ENCODE measurements at regions not wholly inside any gene's neighbourhood (a gene's known extent, or its start where the extent isn't known, plus 50 kb on each side); places are given as distances from the start of the nearest gene placed in this dataset.

GRCh38 chr5:131064669-131065371 is 100.2 kb downstream of the HINT1 start:
- no peak overlapping the region for H3K27ac ChIP-seq (ENCODE audit: low read depth, low read length)
- H3K36me3 ChIP-seq (ENCODE audit: insufficient read depth, low read length), result no peaks in the 10 kb centered on the region
- no peaks in the 10 kb centered on the region for H3K27me3 ChIP-seq (ENCODE audit: control insufficient read depth in 1 of 2, insufficient read depth in 2 of 2, low read length in 2 of 2)
- H3K4me3 ChIP-seq (ENCODE audit: low read depth in 1 of 2, low read length in 2 of 2), result no peak overlapping the region
- H3K4me1 ChIP-seq (ENCODE audit: insufficient read depth, low read length), result no peaks in the 10 kb centered on the region
- H3K9ac ChIP-seq (ENCODE audit: low read length), result no peak overlapping the region
- no peaks in the 10 kb centered on the region for H3K9me3 ChIP-seq (ENCODE audit: low read length)

GRCh38 chr5:131042021-131042789 is 122.9 kb downstream of the HINT1 start:
- no peak overlapping the region for H3K27ac ChIP-seq (ENCODE audit: low read depth, low read length)
- H3K27me3 ChIP-seq (ENCODE audit: control insufficient read depth in 1 of 2, insufficient read depth in 2 of 2, low read length in 2 of 2), result no peaks in the 10 kb centered on the region
- H3K4me3 ChIP-seq (ENCODE audit: low read depth in 1 of 2, low read length in 2 of 2), result no peak overlapping the region
- H3K4me1 ChIP-seq (ENCODE audit: insufficient read depth, low read length), result no peaks in the 10 kb centered on the region
- H3K36me3 ChIP-seq (ENCODE audit: insufficient read depth, low read length), result no peaks in the 10 kb centered on the region
- H3K9ac ChIP-seq (ENCODE audit: low read length), result no peak overlapping the region
- H3K9me3 ChIP-seq (ENCODE audit: low read length), result peaks cover 4% of the 10 kb centered on the region

DNA sequence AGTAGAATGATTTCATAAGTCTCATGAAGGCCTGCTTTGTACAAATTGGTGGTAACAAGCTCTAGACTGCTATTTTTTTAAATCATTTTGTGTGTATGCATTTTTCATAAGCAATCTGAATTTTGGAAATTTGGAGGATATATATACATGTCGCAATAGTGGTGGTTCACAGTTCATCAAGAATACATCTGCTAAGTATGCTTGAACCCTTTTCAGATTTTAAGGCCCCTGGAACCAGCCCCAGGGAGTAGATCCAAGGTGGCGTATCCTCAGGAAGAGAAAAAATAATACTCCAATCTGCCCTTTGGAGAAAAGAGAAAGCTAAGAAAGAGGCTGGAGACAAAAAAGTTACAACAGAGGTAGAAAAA is 141.6 kb downstream of the HINT1 start:
- H3K4me3 ChIP-seq (ENCODE audit: low read depth in 1 of 2, low read length in 2 of 2), result no peak overlapping the region
- H3K9me3 ChIP-seq (ENCODE audit: low read length), result no peaks in the 10 kb centered on the region
- H3K27me3 ChIP-seq (ENCODE audit: control insufficient read depth in 1 of 2, insufficient read depth in 2 of 2, low read length in 2 of 2), result no peaks in the 10 kb centered on the region
- H3K27ac ChIP-seq (ENCODE audit: low read depth, low read length), result no peak overlapping the region
- no peaks in the 10 kb centered on the region for H3K4me1 ChIP-seq (ENCODE audit: insufficient read depth, low read length)
- no peaks in the 10 kb centered on the region for H3K36me3 ChIP-seq (ENCODE audit: insufficient read depth, low read length)
- H3K9ac ChIP-seq (ENCODE audit: low read length), result no peak overlapping the region

DNA sequence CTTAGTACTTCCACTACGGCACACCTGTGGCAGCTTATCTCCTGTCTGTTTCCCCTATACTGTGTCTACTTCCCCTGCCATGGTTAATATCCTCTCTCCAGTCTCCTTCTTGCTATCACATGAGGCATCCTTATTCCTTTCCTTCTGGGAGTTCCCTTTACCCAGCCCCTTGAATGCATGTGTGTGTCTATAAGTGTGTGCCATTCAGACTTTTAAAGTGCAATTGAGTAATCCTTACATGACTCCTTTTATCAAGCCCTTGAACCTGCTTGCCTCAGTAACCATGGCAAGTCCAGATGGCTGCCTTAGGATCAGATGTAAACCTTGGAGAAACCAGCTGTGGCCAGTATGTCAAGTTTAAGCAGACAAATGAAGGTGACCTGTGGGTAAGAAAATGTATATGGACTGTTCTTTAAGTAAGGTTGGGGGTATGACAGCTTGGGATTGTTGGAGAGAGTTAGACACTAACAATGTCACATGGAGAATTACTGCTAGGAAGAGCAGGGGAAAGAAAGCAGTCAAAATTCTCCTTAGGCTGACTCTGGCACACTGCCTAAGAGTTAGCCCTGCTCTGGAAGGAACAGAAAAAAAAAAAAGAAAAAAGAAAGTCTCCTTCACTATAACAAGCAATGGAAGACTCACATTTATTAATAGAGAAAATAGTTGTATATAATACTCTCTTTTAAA is 142.1 kb downstream of the HINT1 start:
- H3K27ac ChIP-seq (ENCODE audit: low read depth, low read length), result no peak overlapping the region
- no peak overlapping the region for H3K9ac ChIP-seq (ENCODE audit: low read length)
- no peak overlapping the region for H3K4me3 ChIP-seq (ENCODE audit: low read depth in 1 of 2, low read length in 2 of 2)
- no peaks in the 10 kb centered on the region for H3K36me3 ChIP-seq (ENCODE audit: insufficient read depth, low read length)
- H3K27me3 ChIP-seq (ENCODE audit: control insufficient read depth in 1 of 2, insufficient read depth in 2 of 2, low read length in 2 of 2), result no peaks in the 10 kb centered on the region
- H3K9me3 ChIP-seq (ENCODE audit: low read length), result no peaks in the 10 kb centered on the region
- no peaks in the 10 kb centered on the region for H3K4me1 ChIP-seq (ENCODE audit: insufficient read depth, low read length)

GRCh38 chr5:131021646-131022045 is 143.4 kb downstream of the HINT1 start:
- Histone ChIP-seq H3K9ac (ENCODE audit: low read length) (no peak overlapping the region), H3K4me1 (ENCODE audit: insufficient read depth, low read length) (no peaks in the 10 kb centered on the region), H3K4me3 (ENCODE audit: low read depth in 1 of 2, low read length in 2 of 2) (no peak overlapping the region)

DNA sequence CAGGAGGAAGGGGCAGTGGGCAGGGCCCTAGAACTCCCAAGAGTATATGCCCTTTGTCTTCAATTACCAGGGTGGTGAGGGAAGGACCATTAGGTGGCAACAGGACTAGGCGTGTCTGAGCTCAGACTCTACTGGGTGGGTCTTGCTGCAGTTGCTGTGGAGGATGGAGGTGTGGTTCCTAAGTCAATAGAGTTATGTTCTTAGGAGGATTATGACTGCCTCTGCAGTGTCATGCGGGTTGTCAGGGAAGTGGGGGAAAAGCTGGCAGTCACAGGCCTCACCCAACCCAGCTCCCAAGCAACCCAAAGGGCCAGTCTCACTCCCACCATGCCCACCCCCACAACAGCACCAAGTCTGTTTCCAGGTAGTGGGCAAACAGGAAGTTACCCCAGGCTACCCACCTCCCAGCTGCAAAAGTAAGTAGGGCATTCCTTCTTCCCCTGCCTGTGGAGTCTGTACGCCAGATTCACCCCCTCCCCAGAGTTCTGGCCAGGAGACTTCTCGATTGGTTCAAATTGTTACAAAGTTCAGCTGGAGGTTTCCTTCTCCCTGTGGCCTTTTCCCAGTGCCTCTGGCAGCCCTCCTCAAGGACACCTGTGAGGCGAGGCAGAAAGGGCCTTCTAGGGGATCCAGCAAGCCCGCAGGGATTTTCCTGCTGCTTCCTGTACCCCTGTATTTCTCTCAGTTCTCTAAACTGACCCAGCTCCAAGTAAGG is 145.3 kb downstream of the HINT1 start:
- no peaks in the 10 kb centered on the region for H3K27me3 ChIP-seq (ENCODE audit: control insufficient read depth in 1 of 2, insufficient read depth in 2 of 2, low read length in 2 of 2)
- H3K36me3 ChIP-seq (ENCODE audit: insufficient read depth, low read length), result no peaks in the 10 kb centered on the region
- H3K4me1 ChIP-seq (ENCODE audit: insufficient read depth, low read length), result no peaks in the 10 kb centered on the region
- no peak overlapping the region for H3K27ac ChIP-seq (ENCODE audit: low read depth, low read length)
- no peak overlapping the region for H3K9ac ChIP-seq (ENCODE audit: low read length)
- H3K4me3 ChIP-seq (ENCODE audit: low read depth in 1 of 2, low read length in 2 of 2), result no peak overlapping the region
- no peaks in the 10 kb centered on the region for H3K9me3 ChIP-seq (ENCODE audit: low read length)

More at GRCh38 chr5:131021646-131022045, 143.4 kb downstream of the HINT1 start:
- Histone ChIP-seq H3K27ac (ENCODE audit: low read depth, low read length) (no peak overlapping the region), H3K9me3 (ENCODE audit: low read length) (no peaks in the 10 kb centered on the region), H3K27me3 (ENCODE audit: control insufficient read depth in 1 of 2, insufficient read depth in 2 of 2, low read length in 2 of 2) (no peaks in the 10 kb centered on the region), H3K36me3 (ENCODE audit: insufficient read depth, low read length) (no peaks in the 10 kb centered on the region)

- no peaks in the 10 kb centered on the region for H3K4me1 ChIP-seq (ENCODE audit: insufficient read depth, low read length)
- H3K27me3 ChIP-seq (ENCODE audit: control insufficient read depth in 1 of 2, insufficient read depth in 2 of 2, low read length in 2 of 2), result no peaks in the 10 kb centered on the region
- no peaks in the 10 kb centered on the region for H3K36me3 ChIP-seq (ENCODE audit: insufficient read depth, low read length)
- H3K27ac ChIP-seq (ENCODE audit: low read depth, low read length), result no peak overlapping the region
- H3K9me3 ChIP-seq (ENCODE audit: low read length), result no peaks in the 10 kb centered on the region
- no peak overlapping the region for H3K4me3 ChIP-seq (ENCODE audit: low read depth in 1 of 2, low read length in 2 of 2)
- no peak overlapping the region for H3K9ac ChIP-seq (ENCODE audit: low read length)
Observed at GRCh38 chr5:131019111-131019510, 145.9 kb downstream of the HINT1 start.

DNA sequence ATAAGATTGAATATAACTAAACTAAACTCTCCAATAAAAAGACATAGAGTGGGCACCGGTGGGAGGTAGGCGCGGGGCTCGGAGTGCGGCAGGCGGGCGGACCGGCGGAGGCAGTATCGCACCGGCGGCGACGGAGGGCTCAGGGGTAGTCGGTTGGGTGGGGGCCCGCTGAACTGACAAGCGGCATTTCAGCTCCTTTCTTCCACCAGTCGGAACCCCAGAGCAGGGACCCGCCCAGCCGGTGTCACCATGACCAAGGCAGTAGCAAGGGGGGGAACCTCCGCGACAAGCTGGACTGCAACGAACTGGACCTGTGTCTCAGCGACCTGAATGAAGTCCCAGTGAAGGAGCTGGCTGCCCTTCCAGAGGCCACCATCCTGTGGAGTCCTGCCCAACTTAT is 156.7 kb downstream of the HINT1 start:
- no peaks in the 10 kb centered on the region for H3K27me3 ChIP-seq (ENCODE audit: control insufficient read depth in 1 of 2, insufficient read depth in 2 of 2, low read length in 2 of 2)
- no peak overlapping the region for H3K27ac ChIP-seq (ENCODE audit: low read depth, low read length)
- H3K9ac ChIP-seq (ENCODE audit: low read length), result no peak overlapping the region
- H3K4me3 ChIP-seq (ENCODE audit: low read depth in 1 of 2, low read length in 2 of 2), result no peak overlapping the region
- H3K4me1 ChIP-seq (ENCODE audit: insufficient read depth, low read length), result no peaks in the 10 kb centered on the region
- no peaks in the 10 kb centered on the region for H3K9me3 ChIP-seq (ENCODE audit: low read length)
- H3K36me3 ChIP-seq (ENCODE audit: insufficient read depth, low read length), result no peaks in the 10 kb centered on the region

- Histone ChIP-seq H3K36me3 (ENCODE audit: insufficient read depth, low read length) (no peaks in the 10 kb centered on the region), H3K27me3 (ENCODE audit: control insufficient read depth in 1 of 2, insufficient read depth in 2 of 2, low read length in 2 of 2) (no peaks in the 10 kb centered on the region), H3K9me3 (ENCODE audit: low read length) (no peaks in the 10 kb centered on the region)
Observed at GRCh38 chr5:131005963-131006684, 158.9 kb downstream of the HINT1 start.

DNA sequence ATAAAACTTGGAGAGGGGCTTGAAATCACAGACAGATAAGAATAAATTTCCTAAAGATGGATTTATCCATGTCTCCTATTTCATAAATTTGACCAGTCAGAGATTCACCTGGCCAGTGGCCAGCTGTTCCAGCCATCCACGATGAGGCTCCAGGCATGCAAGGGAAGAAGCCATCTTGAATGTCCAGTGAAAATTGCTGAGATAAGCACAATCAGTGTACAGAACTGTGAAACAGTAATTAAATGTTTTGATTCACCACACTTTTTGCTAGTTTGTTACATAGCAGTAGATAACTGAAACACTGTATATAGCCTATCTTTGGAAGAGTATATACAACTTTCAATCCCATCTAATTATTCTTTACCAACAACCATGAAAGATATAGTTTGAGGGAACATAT is 163.5 kb downstream of the HINT1 start:
- no peak overlapping the region for H3K9ac ChIP-seq (ENCODE audit: low read length)
- H3K27me3 ChIP-seq (ENCODE audit: control insufficient read depth in 1 of 2, insufficient read depth in 2 of 2, low read length in 2 of 2), result no peaks in the 10 kb centered on the region
- H3K36me3 ChIP-seq (ENCODE audit: insufficient read depth, low read length), result no peaks in the 10 kb centered on the region
- H3K4me1 ChIP-seq (ENCODE audit: insufficient read depth, low read length), result no peaks in the 10 kb centered on the region
- H3K4me3 ChIP-seq (ENCODE audit: low read depth in 1 of 2, low read length in 2 of 2), result no peak overlapping the region
- no peaks in the 10 kb centered on the region for H3K9me3 ChIP-seq (ENCODE audit: low read length)
- no peak overlapping the region for H3K27ac ChIP-seq (ENCODE audit: low read depth, low read length)

More at GRCh38 chr5:131005963-131006684, 158.9 kb downstream of the HINT1 start:
- H3K4me1 ChIP-seq (ENCODE audit: insufficient read depth, low read length), result no peaks in the 10 kb centered on the region
- H3K4me3 ChIP-seq (ENCODE audit: low read depth in 1 of 2, low read length in 2 of 2), result no peak overlapping the region
- H3K9ac ChIP-seq (ENCODE audit: low read length), result no peak overlapping the region
- no peak overlapping the region for H3K27ac ChIP-seq (ENCODE audit: low read depth, low read length)

GRCh38 chr5:131000289-131000688 is 164.8 kb downstream of the HINT1 start:
- Histone ChIP-seq H3K4me3 (ENCODE audit: low read depth in 1 of 2, low read length in 2 of 2) (no peak overlapping the region), H3K4me1 (ENCODE audit: insufficient read depth, low read length) (no peaks in the 10 kb centered on the region), H3K36me3 (ENCODE audit: insufficient read depth, low read length) (no peaks in the 10 kb centered on the region), H3K9me3 (ENCODE audit: low read length) (no peaks in the 10 kb centered on the region), H3K27ac (ENCODE audit: low read depth, low read length) (no peak overlapping the region), H3K27me3 (ENCODE audit: control insufficient read depth in 1 of 2, insufficient read depth in 2 of 2, low read length in 2 of 2) (no peaks in the 10 kb centered on the region), H3K9ac (ENCODE audit: low read length) (no peak overlapping the region)

Data from muscle layer of colon (tissue), 2 donors.